Activated CD4-positive, alpha-beta T cell treated with anti-CD3 and anti-CD28 coated beads, Interleukin-2, amount 10 ng/mL, durations not matched to agents 7 days and 5 days (primary cell): ENCODE measurements at regions not wholly inside any gene's neighbourhood (a gene's known extent, or its start where the extent isn't known, plus 50 kb on each side); places are given as distances from the start of the nearest gene placed in this dataset.
"Not testable (repeated sequence)": the region's sequence is repeated elsewhere in the genome, so short reads cannot be mapped to it uniquely, and the experiment has no call there.

Experiments used
- CTCF ChIA-PET: fragments of 350-600 bp; sonication (Branson Sonifier 250); formaldehyde crosslinking; loops from one replicate; lab custom pipeline; 2021; ENCODE audit warnings: antibody characterized with exemption; lab: Charles Lee
- POLR2A ChIA-PET: fragments of 350-600 bp; sonication (Branson Sonifier 250); formaldehyde crosslinking; loops from one replicate; lab custom pipeline; 2021; ENCODE audit warnings: antibody characterized with exemption; lab: Charles Lee
- DNase-seq: peaks from one replicate; pipeline ENCODE4 v3.0.0-alpha.2; 2020
- H3K27ac Mint-ChIP-seq: one replicate; pipeline ENCODE4 v1.8.0; 2021; ENCODE audit warnings: mild to moderate bottlenecking, moderate library complexity, mixed read lengths
- H3K27me3 Mint-ChIP-seq: one replicate; pipeline ENCODE4 v1.8.0; 2021; ENCODE audit warnings: mixed read lengths
- H3K36me3 Mint-ChIP-seq: one replicate; pipeline ENCODE4 v1.8.0; 2021; ENCODE audit warnings: low read depth, mixed read lengths
- H3K4me1 Mint-ChIP-seq: one replicate; pipeline ENCODE4 v1.8.0; 2021; ENCODE audit warnings: mixed read lengths
- H3K4me3 Mint-ChIP-seq: one replicate; pipeline ENCODE4 v1.8.0; 2021; ENCODE audit warnings: mild to moderate bottlenecking, moderate library complexity, mixed read lengths
- H3K9me3 Mint-ChIP-seq: one replicate; pipeline ENCODE4 v1.8.0; 2021; ENCODE audit warnings: mixed read lengths

DNA sequence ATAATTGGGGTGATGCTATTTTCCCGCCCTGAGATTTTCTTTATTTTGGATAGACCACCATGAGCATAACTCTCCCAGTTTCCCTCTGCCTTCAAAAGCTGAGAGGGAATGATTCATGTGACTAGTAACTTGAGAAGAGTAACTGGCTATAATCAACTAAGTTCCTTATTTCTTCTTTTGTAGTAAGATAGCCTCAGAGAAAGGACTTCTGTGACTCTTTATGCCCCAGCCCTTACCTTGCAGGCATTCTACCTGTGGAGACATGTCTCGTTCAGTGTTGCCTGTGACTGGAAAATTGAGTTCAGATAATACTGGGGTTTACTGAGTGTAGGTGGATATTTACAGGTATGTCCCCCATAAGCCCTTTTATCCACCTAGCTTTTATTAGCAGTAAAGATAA is 715.4 kb upstream of the HS3ST1 start:
- Mint-ChIP-seq H3K36me3 (no peaks in the 10 kb centered on the region), H3K9me3 (peaks cover 3% of the 10 kb centered on the region), H3K27me3 (no peaks in the 10 kb centered on the region), H3K4me1 (no peaks in the 10 kb centered on the region), H3K27ac (no peak overlapping the region), H3K4me3 (no peak overlapping the region)
- POLR2A ChIA-PET: no interaction called here
- CTCF ChIA-PET: no interaction called here
- no peak for DNase-seq

DNA sequence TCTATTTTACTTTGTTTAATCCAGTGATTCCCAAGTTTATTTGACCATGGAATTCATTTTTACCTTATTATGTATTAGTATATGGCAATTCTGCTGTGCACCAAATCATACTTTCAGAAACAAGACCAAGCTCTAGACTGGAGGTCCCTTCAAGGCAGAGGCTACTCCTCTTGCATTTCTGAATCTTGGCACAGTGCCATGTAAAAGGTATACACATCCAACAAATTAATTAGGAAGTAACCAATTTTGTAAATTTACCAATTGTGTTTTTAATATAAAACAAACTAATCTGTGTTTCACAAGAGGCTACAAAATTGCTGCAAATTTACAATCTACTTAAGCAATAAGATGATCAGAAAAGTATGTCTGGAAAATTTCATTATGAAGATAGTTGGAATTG is 712.2 kb upstream of the HS3ST1 start:
- H3K4me1 Mint-ChIP-seq: no peaks in the 10 kb centered on the region
- no peak overlapping the region for H3K4me3 Mint-ChIP-seq
- CTCF ChIA-PET: no interaction called here
- no peak for DNase-seq
- no peak overlapping the region for H3K27ac Mint-ChIP-seq
- H3K27me3 Mint-ChIP-seq: no peaks in the 10 kb centered on the region
- POLR2A ChIA-PET: no interaction called here
- peaks cover 3% of the 10 kb centered on the region for H3K9me3 Mint-ChIP-seq
- no peaks in the 10 kb centered on the region for H3K36me3 Mint-ChIP-seq

DNA sequence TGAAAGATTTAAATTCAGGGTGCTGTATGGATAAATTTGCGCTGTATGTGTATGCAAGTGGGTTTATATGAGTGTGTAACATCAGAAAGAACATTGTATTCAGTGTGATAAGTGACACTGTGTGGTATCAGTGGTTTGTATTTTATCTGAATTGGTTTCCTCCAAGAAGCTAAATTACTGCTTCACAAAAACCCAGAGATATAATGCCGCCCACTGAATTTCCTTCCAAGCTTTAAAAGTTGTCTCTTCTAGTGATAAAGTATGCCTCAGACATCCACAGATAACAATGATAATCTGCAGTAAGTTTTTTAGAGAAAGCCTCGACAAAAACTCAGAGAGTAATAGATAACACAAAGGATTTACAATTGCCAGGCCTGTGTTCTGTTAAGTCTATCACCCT is 710.6 kb upstream of the HS3ST1 start:
- ChIA-PET POLR2A (no interaction called here), CTCF (no interaction called here)
- no peaks in the 10 kb centered on the region for H3K9me3 Mint-ChIP-seq
- H3K27ac Mint-ChIP-seq: no peak overlapping the region
- H3K4me1 Mint-ChIP-seq: no peaks in the 10 kb centered on the region
- no peak for DNase-seq
- no peaks in the 10 kb centered on the region for H3K27me3 Mint-ChIP-seq
- H3K36me3 Mint-ChIP-seq: no peaks in the 10 kb centered on the region
- no peak overlapping the region for H3K4me3 Mint-ChIP-seq

DNA sequence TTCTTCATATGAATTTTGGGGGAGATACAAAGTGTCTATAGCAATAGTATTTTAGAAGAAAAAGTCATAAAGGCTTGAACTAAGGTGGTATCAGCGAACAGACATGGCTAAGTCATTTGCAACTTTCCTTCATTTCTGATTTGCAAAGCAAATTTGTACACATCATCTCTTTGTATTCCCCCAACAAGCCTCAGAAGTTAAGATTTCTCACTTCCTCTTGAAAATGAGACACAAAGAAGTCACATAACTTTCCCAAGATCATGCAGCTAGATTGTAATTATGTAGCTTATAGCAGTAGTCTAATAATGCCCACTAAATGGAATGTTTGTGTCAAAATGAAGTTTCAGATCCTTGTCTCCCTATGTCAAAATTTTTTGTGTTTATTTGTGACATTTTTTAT is 709.8 kb upstream of the HS3ST1 start:
- Mint-ChIP-seq H3K36me3 (no peaks in the 10 kb centered on the region), H3K9me3 (peaks cover 3% of the 10 kb centered on the region), H3K4me3 (no peak overlapping the region), H3K27me3 (no peaks in the 10 kb centered on the region), H3K4me1 (no peaks in the 10 kb centered on the region), H3K27ac (no peak overlapping the region)
- ChIA-PET POLR2A (no interaction called here), CTCF (no interaction called here)
- DNase-seq: no peak

DNA sequence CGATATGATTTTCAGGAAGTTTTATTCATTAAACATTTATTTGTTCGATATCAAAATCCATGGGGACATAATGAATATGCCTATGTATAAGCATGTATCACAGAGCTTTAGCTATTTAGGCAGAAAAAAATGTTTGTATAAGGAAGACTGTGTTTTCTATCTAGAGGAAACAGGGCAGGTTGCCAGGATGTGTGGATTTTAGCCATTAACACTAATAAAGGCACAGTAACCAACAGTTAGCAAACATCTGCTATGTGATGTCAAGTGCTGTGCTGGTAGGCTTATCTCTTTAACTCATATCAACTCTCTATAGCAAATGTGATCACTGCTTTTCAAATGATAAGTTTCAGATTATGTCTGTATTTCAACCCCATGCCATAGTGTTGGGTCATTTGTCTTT is 708.9 kb upstream of the HS3ST1 start:
- H3K36me3 Mint-ChIP-seq: no peaks in the 10 kb centered on the region
- DNase-seq: no peak
- H3K27me3 Mint-ChIP-seq: no peaks in the 10 kb centered on the region
- CTCF ChIA-PET: interaction anchor here (0.7 kb wide), 1 partner anchor 37 kb away, joined by 3 read pairs; no protein-coding TSS in a partner anchor
- H3K4me1 Mint-ChIP-seq: no peaks in the 10 kb centered on the region
- POLR2A ChIA-PET: no interaction called here
- no peak overlapping the region for H3K27ac Mint-ChIP-seq
- H3K4me3 Mint-ChIP-seq: no peak overlapping the region
- peaks cover 3% of the 10 kb centered on the region for H3K9me3 Mint-ChIP-seq

DNA sequence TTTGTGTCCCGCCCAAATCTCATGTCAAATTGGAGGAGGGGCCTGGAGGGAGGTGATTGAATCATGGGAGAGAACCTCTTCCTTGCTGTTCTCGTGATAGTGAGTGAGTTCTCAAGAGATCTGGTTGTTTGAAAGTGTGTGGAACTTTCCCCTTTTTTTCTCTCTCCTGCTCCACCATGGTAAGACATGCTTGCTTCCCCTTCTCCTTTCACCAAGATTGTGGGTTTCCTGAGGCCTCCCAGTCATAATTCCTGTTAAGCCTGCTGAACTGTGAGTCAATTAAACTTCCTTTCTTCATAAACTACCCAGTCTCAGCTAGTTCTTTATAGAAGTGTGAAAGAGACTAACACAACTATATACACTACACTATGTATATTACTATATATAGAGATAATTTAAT is 697.8 kb upstream of the HS3ST1 start:
- POLR2A ChIA-PET: no interaction called here
- CTCF ChIA-PET: no interaction called here

DNA sequence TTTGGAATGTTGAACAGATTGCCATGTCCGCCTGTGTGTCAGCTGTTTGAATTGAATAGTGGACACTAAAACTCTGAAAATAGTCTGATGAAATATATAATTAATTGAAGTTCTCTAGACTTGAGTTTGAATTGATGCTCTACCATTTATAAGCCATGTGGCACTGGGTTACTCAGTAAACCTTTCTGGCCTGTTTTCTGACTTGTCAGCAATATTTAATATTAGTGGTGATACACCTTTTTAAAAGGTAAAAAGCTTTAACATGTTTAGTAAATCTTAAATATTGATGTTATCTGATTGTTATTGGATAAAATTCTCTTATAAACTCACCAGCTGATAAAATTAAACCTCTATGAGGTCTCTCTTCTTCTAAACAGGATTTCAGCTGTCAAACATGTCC is 695.4 kb upstream of the HS3ST1 start:
- DNase-seq: no peak
- Mint-ChIP-seq H3K4me1 (no peaks in the 10 kb centered on the region), H3K4me3 (no peak overlapping the region), H3K36me3 (no peaks in the 10 kb centered on the region), H3K9me3 (no peaks in the 10 kb centered on the region), H3K27me3 (no peaks in the 10 kb centered on the region), H3K27ac (no peak overlapping the region)
- ChIA-PET POLR2A (no interaction called here), CTCF (no interaction called here)

More for the DNA sequence above, 697.8 kb upstream of the HS3ST1 start:
- Mint-ChIP-seq H3K9me3 (peaks cover 3% of the 10 kb centered on the region), H3K4me3 (no peak overlapping the region), H3K4me1 (no peaks in the 10 kb centered on the region), H3K27me3 (no peaks in the 10 kb centered on the region), H3K36me3 (no peaks in the 10 kb centered on the region), H3K27ac (no peak overlapping the region)
- DNase-seq: no peak

DNA sequence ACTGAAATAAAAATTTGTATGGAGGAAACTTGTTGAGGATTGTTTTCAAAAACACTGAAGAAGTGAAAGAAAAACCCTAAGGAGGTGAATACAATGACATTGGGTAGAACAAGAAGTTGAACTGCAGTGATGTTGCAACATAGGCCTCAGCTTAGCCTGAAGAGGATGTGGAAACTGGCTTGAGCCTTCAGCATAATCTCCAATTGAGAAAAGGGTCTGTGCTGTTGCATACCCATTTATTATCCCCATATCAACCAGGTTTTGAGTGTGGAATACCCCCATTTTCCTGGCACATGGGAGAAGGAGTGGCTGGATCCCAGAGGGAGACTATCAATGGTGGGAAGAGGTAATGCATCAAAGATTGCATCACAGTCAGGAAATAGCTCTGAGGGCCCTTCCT is 695.0 kb upstream of the HS3ST1 start:
- Mint-ChIP-seq H3K4me3 (no peak overlapping the region), H3K36me3 (no peaks in the 10 kb centered on the region), H3K27ac (no peak overlapping the region), H3K4me1 (no peaks in the 10 kb centered on the region), H3K9me3 (no peaks in the 10 kb centered on the region), H3K27me3 (no peaks in the 10 kb centered on the region)
- no peak for DNase-seq
- POLR2A ChIA-PET: no interaction called here
- CTCF ChIA-PET: no interaction called here

DNA sequence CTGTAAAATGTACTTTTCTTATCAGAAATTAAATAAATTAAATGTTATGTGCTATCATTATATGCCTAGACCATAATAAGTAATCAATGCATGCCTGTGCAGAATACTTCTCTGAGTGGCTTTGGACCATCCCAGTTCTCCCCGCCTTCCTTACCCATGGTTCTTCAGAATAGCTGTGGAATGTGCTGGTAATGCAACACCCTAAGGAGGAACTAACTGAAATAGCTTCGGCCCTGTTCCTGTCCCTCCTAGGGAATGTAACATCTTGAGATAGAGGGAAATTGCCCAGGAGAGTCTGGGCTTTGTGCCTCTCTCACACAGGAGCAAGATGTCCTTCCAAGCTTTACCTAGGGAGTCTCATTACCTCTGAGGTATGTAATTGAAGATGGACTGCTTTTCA is 693.6 kb upstream of the HS3ST1 start:
- Mint-ChIP-seq H3K4me1 (no peaks in the 10 kb centered on the region), H3K27me3 (no peaks in the 10 kb centered on the region), H3K36me3 (no peaks in the 10 kb centered on the region), H3K9me3 (no peaks in the 10 kb centered on the region), H3K27ac (no peak overlapping the region), H3K4me3 (no peak overlapping the region)
- DNase-seq: no peak
- ChIA-PET CTCF (no interaction called here), POLR2A (no interaction called here)

DNA sequence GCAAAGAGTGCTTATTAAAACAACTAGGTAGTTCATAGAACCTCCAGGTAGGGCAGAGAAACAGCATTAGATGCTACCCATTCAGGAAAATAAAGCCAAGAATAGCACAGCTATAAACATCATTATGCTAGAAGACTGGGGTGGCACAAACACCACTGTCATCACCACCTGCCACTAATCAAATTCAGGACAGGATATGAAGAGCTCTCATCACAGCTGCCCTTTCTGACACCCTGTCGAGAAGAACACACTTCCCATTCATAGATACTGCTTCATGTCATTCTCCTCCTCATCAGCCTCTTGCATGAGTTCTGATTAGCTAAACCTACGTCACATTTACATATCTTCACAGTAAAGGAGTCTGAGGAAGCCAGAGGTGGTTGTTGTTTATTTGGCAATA is 692.3 kb upstream of the HS3ST1 start:
- Mint-ChIP-seq H3K36me3 (no peaks in the 10 kb centered on the region), H3K27ac (no peak overlapping the region), H3K9me3 (no peaks in the 10 kb centered on the region), H3K4me1 (no peaks in the 10 kb centered on the region), H3K4me3 (no peak overlapping the region), H3K27me3 (no peaks in the 10 kb centered on the region)
- POLR2A ChIA-PET: no interaction called here
- no peak for DNase-seq
- CTCF ChIA-PET: no interaction called here

DNA sequence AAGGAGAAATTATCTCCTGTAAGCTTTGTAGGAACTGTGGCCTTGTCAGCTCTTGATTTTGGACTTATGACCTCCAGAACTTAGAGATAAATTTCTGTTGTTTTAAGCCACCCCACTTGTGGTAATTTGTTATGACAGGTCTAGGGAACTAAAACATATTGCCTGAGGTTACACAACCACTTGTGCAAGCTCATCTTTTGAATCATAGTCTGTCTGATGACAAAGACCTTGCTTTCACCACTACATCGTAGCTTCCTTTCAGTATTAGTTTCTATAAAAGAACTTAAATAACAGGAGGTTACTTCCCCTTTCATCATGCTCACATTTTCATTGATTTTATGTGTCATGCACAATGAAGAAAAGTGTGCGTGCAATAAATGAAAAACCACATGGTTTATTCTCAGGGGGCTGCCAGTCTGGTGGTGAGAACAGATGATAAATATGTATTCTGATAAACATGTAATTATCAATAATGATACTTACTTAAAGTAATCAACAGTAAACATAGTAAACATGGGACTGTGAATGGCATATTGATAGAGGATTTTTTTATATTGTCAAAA is 690.0 kb upstream of the HS3ST1 start:
- Mint-ChIP-seq H3K27ac (no peak overlapping the region), H3K4me3 (no peak overlapping the region), H3K4me1 (no peaks in the 10 kb centered on the region), H3K9me3 (peaks cover 8% of the 10 kb centered on the region), H3K27me3 (no peaks in the 10 kb centered on the region), H3K36me3 (no peaks in the 10 kb centered on the region)
- no peak for DNase-seq
- ChIA-PET CTCF (no interaction called here), POLR2A (no interaction called here)

DNA sequence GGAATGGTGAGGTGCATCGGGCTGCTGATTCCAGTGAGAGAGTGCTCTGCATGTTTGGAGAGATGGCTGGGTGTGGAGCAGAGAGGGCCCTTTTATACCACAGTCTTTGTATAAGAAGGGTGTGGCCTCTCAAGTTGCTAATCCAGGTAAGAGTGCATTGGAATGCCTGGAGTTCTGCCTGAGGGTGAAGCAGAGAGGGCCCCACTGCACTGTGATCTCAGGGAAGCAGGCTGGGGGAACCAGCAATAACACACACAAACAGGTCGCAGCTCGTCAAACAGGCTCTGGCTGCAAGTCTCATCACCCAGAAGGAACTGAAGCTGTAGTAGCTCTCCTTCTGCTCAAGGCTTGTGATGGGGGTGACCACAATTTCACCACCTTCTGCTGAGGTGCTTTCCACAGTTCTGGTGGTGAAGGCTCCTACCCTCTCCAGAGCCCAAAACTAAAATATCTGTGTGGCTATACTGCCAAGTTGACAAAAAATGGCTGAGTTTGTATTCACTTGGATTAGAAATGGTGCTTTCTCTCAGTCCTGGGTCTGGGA is 687.4 kb upstream of the HS3ST1 start:
- Mint-ChIP-seq H3K36me3 (no peaks in the 10 kb centered on the region), H3K27ac (no peak overlapping the region), H3K4me3 (no peak overlapping the region), H3K9me3 (peaks cover 16% of the 10 kb centered on the region), H3K4me1 (no peaks in the 10 kb centered on the region), H3K27me3 (no peaks in the 10 kb centered on the region)
- POLR2A ChIA-PET: no interaction called here
- no peak for DNase-seq
- CTCF ChIA-PET: no interaction called here

DNA sequence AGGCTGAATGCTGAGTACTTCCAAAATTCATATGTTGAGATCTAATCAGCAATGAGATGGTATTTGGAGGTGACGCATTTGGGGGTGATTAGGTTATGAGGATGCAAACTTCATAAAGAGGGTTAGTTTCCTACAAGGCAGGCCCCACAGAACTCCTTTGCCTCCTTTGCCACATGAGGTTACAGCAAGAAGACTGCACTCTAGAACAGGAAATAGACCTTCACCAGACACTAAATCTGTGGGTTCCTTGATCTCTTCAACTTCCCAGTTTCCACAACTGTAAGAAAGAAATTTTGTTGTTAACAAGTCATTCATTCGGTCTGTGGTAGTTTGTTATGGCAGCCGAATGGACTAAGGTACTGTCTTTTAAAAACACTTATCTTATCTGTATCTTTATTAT is 681.9 kb upstream of the HS3ST1 start:
- ChIA-PET POLR2A (no interaction called here), CTCF (no interaction called here)
- DNase-seq: no peak
- Mint-ChIP-seq H3K36me3 (no peaks in the 10 kb centered on the region), H3K4me3 (no peak overlapping the region), H3K4me1 (no peaks in the 10 kb centered on the region), H3K27me3 (no peaks in the 10 kb centered on the region), H3K9me3 (peaks cover 18% of the 10 kb centered on the region), H3K27ac (no peak overlapping the region)

DNA sequence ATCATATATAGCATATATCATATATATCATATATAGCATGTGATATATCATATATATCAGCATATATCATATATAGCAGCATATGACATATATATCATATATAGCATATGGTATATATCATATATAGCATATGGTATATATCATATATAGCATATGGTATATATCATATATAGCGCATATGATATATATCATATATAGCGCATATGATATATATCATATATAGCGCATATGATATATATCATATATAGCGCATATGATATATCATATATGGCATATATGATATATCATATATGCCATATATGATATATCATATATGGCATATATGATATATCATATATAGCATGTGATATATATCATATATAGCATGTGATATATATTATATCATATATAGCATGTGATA is 680.4 kb upstream of the HS3ST1 start:
- H3K4me1 Mint-ChIP-seq, CTCF ChIA-PET, H3K27ac Mint-ChIP-seq, DNase-seq, H3K27me3 Mint-ChIP-seq, POLR2A ChIA-PET, H3K36me3 Mint-ChIP-seq, H3K4me3 Mint-ChIP-seq: not testable (repeated sequence)
- H3K9me3 Mint-ChIP-seq: peaks cover 11% of the 10 kb centered on the region
